Small intestine (tissue), 7 donors: ENCODE measurements at regions not wholly inside any gene's neighbourhood (a gene's known extent, or its start where the extent isn't known, plus 50 kb on each side); places are given as distances from the start of the nearest gene placed in this dataset.
"Not testable (repeated sequence)": the region's sequence is repeated elsewhere in the genome, so short reads cannot be mapped to it uniquely, and the experiment has no call there.

Experiments used
- DNase-seq, 2 donors: peaks; one replicate each; pipeline versions ENCODE4 v3.0.0 to v3.0.0-alpha.2; 2013
- FAIRE-seq: peaks from 2 replicates; lab custom pipeline; 2012; peaks lifted over from hg19 to GRCh38; lab: Jason Lieb, UNC
- H3K27ac ChIP-seq, 3 donors: one replicate each; pipeline ENCODE4 v1.5.1; 2013; ENCODE audit warnings: low read length in 2 of 3, mild to moderate bottlenecking in 2 of 3, control low read depth in 1 of 3, inconsistent platforms in 1 of 3, low read depth in 1 of 3, moderate library complexity in 1 of 3
- H3K27me3 ChIP-seq, 3 donors: one replicate each; pipeline ENCODE4 v1.6.1; 2013; ENCODE audit warnings: low read length in 3 of 3, inconsistent platforms in 1 of 3; ENCODE audit not compliant: control insufficient read depth in 3 of 3, insufficient read depth in 3 of 3
- H3K36me3 ChIP-seq, 3 donors: one replicate each; pipeline ENCODE4 v1.6.1; 2013; ENCODE audit warnings: low read length in 3 of 3, inconsistent platforms in 1 of 3, low read depth in 1 of 3, mild to moderate bottlenecking in 1 of 3, moderate library complexity in 1 of 3; ENCODE audit not compliant: control insufficient read depth in 3 of 3, insufficient read depth in 2 of 3
- H3K4me1 ChIP-seq, 3 donors: one replicate each; pipeline ENCODE4 v1.6.1; 2013; ENCODE audit warnings: low read length in 2 of 3, inconsistent platforms in 1 of 3, low read depth in 1 of 3, mild to moderate bottlenecking in 1 of 3, moderate library complexity in 1 of 3; ENCODE audit not compliant: control insufficient read depth in 3 of 3, insufficient read depth in 2 of 3
- H3K4me3 ChIP-seq, 3 donors: one replicate each; pipeline ENCODE4 v1.5.1; 2013; ENCODE audit warnings: low read length in 3 of 3, control low read depth in 1 of 3, inconsistent platforms in 1 of 3, low read depth in 1 of 3, mild to moderate bottlenecking in 1 of 3, moderate library complexity in 1 of 3
- H3K9me3 ChIP-seq, 2 donors: one replicate each; pipeline ENCODE4 v1.6.1; 2013; ENCODE audit warnings: low read depth in 1 of 2, low read length in 1 of 2; ENCODE audit not compliant: control insufficient read depth in 2 of 2, insufficient read depth in 1 of 2
- WGBS, 3 donors: extraction: QIAGEN DNeasy Blood & Tissue Kit; methylation state at CpG; one replicate each; pipeline ENCODE4 v1.1.7; 2013; 5-methylcytosine and 5-hydroxymethylcytosine counted together
- donor health status: healthy with polysubstance abuse.
- donor health status: control.
- donor health status: control.
- donor health status: Bipolar disorder and iron deficiency.
- donor health status: healthy.

- not testable (repeated sequence) for H3K4me1 ChIP-seq, H3K36me3 ChIP-seq, H3K27ac ChIP-seq, H3K27me3 ChIP-seq, DNase-seq, H3K4me3 ChIP-seq
- peaks cover 3 to 14% of the 10 kb centered on the region in 2 donors for H3K9me3 ChIP-seq
- peak; percentile 96 for FAIRE-seq
These were observed 705.7 kb upstream of the FRG1 start for GRCh38 chr4:189234948-189235347.

GRCh38 chr4:189235599-189235998, 705.1 kb upstream of the FRG1 start:
- H3K36me3 ChIP-seq = no peaks in the 10 kb centered on the region
- DNase-seq (no peak), FAIRE-seq (no peak)
- no peak overlapping the region for H3K27ac ChIP-seq
- 84 to 91% (median 89%) methylated on average over 6 of the region's 6 CpGs for WGBS, 3 donors
- H3K9me3 ChIP-seq = peaks cover 3 to 14% of the 10 kb centered on the region in 2 donors
- peaks cover 0 to 2% (median 0%) of the 10 kb centered on the region in 3 donors for H3K27me3 ChIP-seq
- no peak overlapping the region for H3K4me3 ChIP-seq
- no peaks in the 10 kb centered on the region for H3K4me1 ChIP-seq

GRCh38 chr4:189236321-189236720, 704.4 kb upstream of the FRG1 start:
- not testable (repeated sequence) for H3K4me1 ChIP-seq, H3K27ac ChIP-seq, H3K36me3 ChIP-seq, H3K27me3 ChIP-seq, DNase-seq, H3K4me3 ChIP-seq, FAIRE-seq
- H3K9me3 ChIP-seq = peaks cover 3 to 14% of the 10 kb centered on the region in 2 donors
- 96 to 97% (median 97%) methylated on average over 21 to 28 of the region's 28 CpGs for whole genome bisulfite sequencing, 3 donors

GRCh38 chr4:189237340-189237739, 703.3 kb upstream of the FRG1 start:
- 90 to 95% (median 91%) methylated on average over 13 of the region's 13 CpGs for WGBS, 3 donors
- no peak overlapping the region for H3K4me3 ChIP-seq
- no peak for FAIRE-seq

GRCh38 chr4:189255636-189256035, 685.0 kb upstream of the FRG1 start:
- no peaks in the 10 kb centered on the region for H3K4me1 ChIP-seq
- FAIRE-seq = no peak
- no peaks in the 10 kb centered on the region for H3K36me3 ChIP-seq
- DNase-seq = no peak
- H3K27ac ChIP-seq = no peak overlapping the region
- 92 to 96% (median 94%) methylated on average over 2 of the region's 2 CpGs for WGBS, 3 donors
- H3K27me3 ChIP-seq = no peaks in the 10 kb centered on the region
- peaks cover 0 to 2% of the 10 kb centered on the region in 2 donors for H3K9me3 ChIP-seq
- H3K4me3 ChIP-seq = no peak overlapping the region

More at GRCh38 chr4:189237340-189237739, 703.3 kb upstream of the FRG1 start:
- no peak for DNase-seq
- Histone ChIP-seq H3K4me1 (no peaks in the 10 kb centered on the region), H3K36me3 (no peaks in the 10 kb centered on the region), H3K27ac (no peak overlapping the region), H3K27me3 (peaks cover 0 to 2% (median 0%) of the 10 kb centered on the region in 3 donors), H3K9me3 (peaks cover 3 to 14% of the 10 kb centered on the region in 2 donors)

GRCh38 chr4:189261475-189261874, 679.2 kb upstream of the FRG1 start:
- H3K4me3 ChIP-seq = no peak overlapping the region
- H3K36me3 ChIP-seq = no peaks in the 10 kb centered on the region
- H3K27ac ChIP-seq = no peak overlapping the region
- no peaks in the 10 kb centered on the region for H3K27me3 ChIP-seq
- FAIRE-seq (no peak), DNase-seq (no peak)
- no peaks in the 10 kb centered on the region for H3K4me1 ChIP-seq
- H3K9me3 ChIP-seq = peaks cover 0 to 2% of the 10 kb centered on the region in 2 donors
- 85 to 94% (median 85%) methylated on average over 1 of the region's 1 CpG for WGBS, 3 donors

- H3K27me3 ChIP-seq = no peaks in the 10 kb centered on the region
- H3K4me1 ChIP-seq = no peaks in the 10 kb centered on the region
- 79 to 85% (median 81%) methylated on average over 7 of the region's 7 CpGs for WGBS, 3 donors
- H3K4me3 ChIP-seq = no peak overlapping the region
- FAIRE-seq (no peak), DNase-seq (no peak)
- H3K27ac ChIP-seq = no peak overlapping the region
- H3K36me3 ChIP-seq = no peaks in the 10 kb centered on the region
- no peaks in the 10 kb centered on the region for H3K9me3 ChIP-seq
These were observed 675.2 kb upstream of the FRG1 start for GRCh38 chr4:189265515-189265914.

GRCh38 chr4:189267312-189267965, 673.2 kb upstream of the FRG1 start:
- Histone ChIP-seq H3K9me3 (no peaks in the 10 kb centered on the region), H3K27me3 (no peaks in the 10 kb centered on the region), H3K36me3 (no peaks in the 10 kb centered on the region), H3K27ac (no peak overlapping the region), H3K4me3 (no peak overlapping the region), H3K4me1 (no peaks in the 10 kb centered on the region)
- DNase-seq = no peak
- no peak for FAIRE-seq
- 72 to 78% (median 76%) methylated on average over 3 of the region's 3 CpGs for WGBS, 3 donors
